Renal cortical epithelial cell (primary cell): ENCODE measurements at regions not wholly inside any gene's neighbourhood (a gene's known extent, or its start where the extent isn't known, plus 50 kb on each side); places are given as distances from the start of the nearest gene placed in this dataset.
A peak's percentile ranks its signal among the peaks of the same experiment; 100 is the strongest.

ENCODE experiments used
- DNase-seq: peaks from one replicate; pipeline ENCODE4 v3.0.0-alpha.2; 2011; ENCODE audit warnings: low read depth

DNA sequence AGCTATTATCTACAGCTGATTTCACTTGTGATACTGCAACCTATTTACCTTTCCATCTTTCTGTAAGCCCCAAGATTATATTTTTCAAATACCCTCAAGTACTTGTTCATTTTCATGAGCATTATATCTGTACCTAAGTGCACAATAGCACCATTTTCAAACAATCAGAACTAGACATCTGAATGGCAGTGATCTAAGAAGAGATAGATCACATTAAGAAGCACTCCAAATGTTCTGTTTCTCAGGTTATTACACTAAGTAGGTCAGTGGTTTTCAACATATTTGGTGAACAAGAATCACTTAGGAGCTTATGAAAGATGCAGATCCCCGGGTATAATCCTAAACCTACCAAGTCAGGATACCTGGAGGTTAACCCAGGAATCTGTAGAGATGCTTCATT lies 872.7 kb downstream of the DCDC2C start:
- no peak for DNase-seq

DNA sequence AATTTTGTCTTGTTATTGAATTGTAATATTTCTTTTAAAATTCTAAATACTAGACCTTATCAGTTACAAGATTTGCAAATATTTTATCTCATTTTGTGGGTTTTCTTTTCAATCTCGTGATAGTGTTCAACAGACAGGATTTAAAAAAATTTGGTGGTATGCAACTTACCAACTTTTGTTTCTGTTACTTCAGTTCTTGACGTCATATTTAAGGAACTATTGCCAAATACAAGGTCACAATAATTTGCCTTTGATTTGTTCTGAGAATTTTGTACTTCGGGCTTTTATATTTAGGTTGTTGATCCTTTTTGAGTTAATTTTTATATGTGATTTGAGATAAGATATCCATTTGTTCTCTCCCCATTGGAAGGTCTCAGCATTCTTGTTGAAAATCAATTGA lies 876.6 kb downstream of the DCDC2C start:
- DNase-seq = no peak

DNA sequence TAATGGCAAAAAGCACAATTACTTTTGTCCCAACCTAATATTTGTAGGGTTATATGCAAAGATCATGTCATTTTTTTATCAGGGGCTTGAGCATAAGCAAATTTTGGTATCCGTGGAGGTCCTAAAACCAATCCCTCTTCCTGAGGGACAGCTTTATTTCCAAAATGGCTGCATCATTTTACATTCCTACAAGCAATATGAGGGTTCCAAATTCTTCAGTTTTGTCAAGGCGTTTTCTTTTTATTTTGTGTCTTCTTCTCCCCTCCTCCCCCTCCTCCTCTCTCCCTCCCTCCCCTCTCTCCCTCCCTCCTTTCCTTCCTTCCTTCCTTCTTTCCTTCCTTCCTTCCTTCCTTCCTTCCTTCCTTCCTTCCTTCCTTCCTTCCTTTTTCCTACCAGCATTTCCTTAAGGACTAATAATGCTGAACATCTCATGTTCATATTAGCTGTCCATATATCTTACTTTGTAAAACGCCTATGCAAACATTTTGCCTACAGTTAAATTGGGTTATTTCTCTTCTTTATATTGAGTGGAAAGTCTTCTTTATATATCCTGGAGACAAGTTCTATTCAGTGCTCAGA lies 881.8 kb downstream of the DCDC2C start:
- no peak for DNase-seq

DNA sequence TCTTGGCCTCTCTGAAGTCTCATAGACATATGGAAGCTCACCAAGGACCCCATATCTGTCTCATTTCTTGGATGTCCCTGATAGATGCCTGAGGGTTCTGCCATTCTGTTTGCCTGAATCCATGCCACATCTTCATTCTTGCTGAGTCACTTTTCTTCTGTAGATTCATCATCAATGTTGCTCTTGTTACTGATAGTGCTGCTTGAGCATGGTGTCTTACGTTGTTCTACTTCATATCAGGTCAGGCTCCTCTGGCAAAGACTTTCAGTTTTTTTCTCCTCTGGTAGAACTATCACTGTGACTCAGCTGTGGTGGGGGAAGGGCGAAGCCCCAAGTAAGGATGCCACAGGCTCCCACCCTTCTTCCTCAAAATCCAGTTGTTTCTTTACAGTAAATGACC lies 885.2 kb downstream of the DCDC2C start:
- no peak for DNase-seq

DNA sequence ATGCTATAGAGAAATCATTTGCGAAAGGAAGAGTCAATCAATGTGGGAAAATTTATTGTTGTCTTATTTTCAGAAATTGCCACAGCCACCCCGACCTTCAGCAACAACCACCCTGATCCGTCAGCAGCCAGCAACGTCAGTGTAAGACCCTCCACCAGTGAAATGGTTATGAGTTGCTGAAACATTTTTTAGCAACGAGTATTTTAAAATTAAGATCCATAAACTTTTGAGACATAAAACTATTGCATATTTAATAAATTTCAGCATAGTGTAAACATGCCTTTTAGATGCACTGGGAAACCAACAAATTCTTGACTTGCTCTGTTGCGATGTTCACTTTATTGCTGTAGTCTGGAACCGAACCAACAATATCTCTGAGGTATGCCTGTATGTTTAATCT lies 887.9 kb downstream of the DCDC2C start:
- no peak for DNase-seq

DNA sequence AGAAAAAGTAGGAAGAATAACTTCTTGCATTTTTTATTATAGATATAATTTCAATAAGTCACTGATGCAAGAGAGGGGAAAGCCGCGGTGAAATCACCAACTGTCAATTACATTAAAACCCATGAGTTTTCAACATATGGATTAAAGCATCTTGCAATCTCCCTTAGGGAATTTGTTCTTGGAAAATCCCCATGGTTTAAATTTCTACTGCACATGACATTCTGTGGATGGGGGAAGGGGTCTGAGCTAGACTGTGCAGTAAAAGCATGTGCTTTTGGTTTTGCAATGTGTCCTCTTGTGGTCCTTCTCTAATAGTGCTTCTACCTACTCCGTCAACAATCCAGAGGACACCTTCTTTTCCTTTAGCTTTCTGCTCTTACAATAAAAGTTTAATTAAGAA lies 894.0 kb downstream of the DCDC2C start:
- DNase-seq = no peak

DNA sequence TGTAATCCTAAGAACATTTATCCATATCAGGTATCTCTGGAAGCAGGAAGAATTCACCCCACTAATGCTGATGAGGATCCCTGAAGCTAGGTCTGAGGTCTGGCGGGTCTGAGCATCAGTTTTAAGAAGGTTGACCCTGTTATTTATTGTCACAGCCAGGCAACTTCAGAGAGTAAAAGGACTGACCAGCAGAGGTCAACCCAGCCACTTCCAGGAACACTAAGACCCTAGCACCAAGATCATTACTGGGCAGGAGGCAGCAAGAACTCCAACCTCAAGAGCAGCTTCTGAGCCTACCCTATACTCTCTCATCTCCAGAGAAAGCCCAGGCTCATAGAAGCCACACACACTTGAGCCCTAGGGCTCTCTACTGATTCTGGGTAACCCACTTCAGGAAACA lies 901.4 kb downstream of the DCDC2C start:
- DNase-seq = no peak

DNA sequence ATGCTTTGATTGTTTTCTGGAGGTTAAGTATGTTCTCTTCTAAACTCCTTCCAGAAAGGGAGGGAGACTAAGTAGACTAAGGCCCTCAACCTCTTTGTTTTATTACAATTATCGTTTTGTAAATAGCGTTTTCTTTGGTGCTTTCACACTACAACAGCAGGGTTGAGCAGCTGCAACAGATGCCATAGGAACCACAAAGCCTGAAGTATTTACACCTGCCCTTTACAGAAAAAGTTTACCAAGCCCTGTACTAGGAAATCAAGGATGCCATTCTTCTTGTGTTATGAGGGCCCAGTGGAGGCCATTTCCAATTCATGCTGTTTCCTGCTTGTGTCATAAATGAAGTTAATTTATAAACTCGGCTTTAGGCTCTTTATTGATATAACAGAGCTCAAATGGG lies 914.8 kb downstream of the DCDC2C start:
- no peak for DNase-seq

DNA sequence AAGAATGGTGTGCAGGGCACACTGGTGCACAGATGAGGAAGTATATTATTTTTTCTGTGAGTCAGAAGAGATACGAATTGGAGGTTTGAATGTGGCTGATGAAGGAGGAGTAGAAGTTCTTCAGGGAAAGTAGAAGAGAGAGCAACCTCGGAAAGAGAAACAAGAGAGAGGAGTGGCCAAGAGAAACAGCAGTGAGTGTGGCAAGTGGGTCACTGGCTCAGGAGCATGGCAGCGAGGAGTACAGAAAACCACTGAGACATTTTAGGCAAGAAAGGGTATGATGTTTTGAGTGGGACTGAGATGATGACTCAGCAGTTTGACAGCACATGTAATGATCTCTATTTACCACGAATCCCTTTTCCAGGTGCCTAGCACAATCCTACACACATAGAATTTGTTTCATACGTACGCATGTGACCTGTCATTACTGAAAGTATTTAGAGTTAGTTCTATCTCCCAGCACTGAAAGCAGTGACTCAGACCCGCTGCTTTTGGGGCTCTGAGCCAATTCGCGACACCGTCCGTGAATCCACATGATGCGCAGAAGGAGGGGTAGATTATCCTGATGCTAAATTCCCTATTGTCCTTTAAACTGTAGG lies 915.4 kb downstream of the DCDC2C start:
- no peak for DNase-seq

DNA sequence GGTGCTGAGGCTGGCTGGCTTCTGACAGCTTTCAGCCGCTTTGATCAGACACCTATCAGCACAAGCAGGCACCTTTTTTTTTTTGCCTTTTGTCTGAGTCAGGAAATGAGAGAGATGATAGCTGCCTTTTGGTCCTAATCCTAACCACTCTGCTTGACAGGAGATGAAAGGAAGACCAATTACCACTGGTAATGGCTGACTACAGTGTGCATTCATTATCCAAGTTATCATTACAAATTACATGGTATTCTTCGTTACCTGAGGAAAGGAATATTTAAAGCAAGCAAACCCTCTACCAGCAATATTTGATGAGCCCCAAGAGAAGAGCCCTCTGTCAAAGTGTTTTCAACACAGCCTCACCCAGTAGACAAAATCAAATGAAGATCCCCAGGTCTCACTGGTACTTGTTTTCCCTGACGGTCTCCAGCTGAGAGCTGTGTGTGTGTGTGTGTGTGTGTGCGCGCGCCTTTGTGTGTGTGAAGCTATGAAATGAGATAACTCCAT lies 925.7 kb downstream of the DCDC2C start:
- DNase-seq = no peak

DNA sequence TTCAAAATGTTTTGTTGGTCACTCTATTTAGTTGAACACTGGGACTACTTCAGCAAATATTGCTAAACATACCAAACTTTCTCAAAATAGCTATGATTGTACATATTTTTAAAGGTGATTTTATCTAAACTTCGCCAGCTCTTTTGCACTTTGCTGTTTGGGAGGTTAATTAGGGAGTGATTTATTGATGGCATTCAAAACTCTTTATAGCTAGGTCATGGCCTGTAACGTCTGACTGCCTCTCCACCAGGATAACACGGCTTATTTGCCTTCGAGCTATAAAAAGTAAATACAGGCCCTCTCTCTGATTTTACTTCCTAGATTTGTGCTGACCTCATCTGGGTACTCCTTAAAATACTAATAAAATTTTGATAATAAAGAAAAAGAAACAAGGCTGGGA lies 931.9 kb downstream of the DCDC2C start:
- no peak for DNase-seq

DNA sequence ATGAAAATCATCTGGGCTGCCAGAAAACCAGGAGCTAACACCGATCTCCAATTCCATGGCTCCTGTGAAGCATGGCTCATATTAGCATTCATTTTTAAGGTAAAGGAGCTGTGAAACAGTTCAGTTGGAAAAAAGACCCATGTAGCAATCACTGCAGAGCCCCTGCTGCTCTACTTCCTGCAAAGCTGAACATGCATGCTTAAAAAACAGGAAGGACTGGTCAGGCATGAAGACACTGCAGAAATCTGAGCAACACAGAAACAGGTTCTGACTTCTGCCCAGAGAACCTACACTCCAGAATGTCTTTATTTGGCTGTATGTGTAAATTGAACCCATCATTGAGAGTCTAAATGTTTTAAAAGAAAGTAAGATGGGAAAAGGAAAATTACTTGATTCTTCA lies 950.6 kb downstream of the DCDC2C start:
- no peak for DNase-seq

DNA sequence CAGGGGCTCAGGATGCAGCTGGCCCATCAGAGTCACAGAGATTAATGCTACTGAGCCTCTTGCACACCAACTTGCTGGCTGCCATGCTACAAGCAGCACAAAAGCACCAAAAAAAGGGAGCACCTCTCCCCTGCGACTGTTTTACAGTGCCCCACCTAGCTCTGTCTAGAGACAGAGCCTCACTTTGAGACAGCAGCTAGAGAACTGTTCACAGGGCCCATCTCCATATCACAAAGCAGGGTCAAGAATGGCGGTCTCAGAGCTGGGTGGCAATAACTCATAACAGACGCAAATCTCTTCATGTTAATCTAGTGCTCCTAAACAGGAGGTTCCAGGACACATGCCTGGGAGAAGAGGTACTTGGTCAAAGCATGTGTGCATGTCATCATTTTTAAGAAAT lies 953.0 kb downstream of the DCDC2C start:
- no peak for DNase-seq

DNA sequence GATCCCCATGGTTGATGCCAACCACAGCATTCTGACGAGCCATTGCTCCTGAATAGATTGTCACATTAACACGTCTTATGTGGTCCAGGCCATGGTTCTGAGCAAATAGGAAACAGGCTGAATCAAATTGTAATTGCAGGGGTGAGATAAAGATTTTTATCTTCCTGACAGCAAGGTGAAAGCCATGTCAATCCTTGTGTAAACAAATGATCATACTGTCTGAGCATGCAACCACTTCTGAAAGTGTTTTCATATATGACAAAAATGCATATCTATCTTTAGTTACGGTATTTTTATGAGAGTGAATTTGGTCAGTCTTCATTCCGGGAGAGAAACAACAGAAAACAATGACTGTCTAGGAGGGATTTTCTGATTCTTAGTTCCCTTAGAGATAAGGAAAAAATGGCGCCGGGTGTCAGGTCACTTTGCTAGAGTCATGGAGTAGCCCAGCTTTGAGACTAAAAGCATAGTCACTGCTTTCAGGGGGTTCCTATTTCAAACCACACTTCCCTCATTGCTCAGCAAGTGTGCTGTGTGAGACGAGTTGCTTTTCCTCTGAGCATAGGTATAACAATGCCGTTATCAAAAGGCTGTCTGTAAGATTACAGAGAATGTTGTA lies 958.9 kb downstream of the DCDC2C start:
- DNase-seq = no peak

DNA sequence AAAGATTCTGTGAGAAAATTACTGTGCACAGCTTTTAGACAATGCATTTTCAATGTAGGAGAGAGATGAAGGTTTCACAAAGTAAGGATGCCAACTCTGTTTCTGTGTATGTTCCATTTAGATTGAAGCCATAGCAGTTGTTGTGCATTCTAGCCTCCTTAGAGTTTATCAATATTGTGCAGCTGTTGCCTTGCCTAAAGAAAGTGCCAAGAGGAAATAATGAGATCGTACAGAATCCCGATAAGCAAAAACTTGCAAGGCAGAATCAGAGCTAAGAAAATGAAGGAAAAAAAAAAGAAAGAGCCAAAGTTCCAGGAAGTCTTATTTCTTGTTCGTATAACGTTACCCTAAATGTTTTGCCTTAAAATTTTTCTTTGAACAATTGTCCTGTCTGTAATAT lies 965.0 kb downstream of the DCDC2C start:
- no peak for DNase-seq

DNA sequence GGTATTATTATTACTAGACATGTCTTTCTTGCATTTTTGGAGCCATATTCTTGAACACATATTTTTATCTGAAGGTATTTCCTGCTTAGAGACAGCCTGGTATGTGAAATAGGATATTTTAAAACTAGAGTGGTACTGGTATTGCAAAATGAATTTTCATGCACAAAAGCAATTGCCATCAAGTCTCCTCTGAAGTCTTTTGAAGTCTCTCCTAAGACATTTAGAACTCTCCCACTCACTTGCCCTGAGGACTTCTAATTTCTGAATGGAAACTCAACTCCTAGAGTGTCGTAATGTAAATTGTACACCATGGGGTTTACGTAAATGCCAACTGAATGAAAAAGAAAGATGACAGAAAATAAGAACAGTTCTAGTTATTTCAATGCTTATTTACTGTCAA lies 967.0 kb downstream of the DCDC2C start:
- no peak for DNase-seq

DNA sequence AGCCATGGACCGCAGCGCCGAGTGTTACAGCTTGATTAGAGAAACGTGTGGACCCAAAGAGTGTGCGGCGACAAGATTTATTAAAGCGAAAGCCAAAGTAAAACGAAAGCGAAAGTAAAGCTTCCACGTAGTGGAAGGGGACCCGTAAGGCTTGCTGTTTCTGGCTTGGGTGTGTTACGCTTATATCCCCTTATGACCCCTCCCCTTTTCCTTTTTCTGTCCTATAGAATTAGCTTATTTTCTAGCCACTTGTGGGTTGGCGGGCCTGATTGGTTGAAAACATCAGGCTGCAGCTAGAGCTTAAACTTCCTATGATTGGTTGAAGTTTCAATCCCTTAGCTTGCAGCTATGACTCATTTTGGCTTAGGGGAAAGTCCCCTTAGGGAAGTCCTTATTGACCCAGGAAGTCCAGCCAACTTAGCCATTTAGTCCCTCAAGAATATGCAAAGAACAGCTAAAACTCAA lies 969.7 kb downstream of the DCDC2C start:
- peak; percentile 3 for DNase-seq

DNA sequence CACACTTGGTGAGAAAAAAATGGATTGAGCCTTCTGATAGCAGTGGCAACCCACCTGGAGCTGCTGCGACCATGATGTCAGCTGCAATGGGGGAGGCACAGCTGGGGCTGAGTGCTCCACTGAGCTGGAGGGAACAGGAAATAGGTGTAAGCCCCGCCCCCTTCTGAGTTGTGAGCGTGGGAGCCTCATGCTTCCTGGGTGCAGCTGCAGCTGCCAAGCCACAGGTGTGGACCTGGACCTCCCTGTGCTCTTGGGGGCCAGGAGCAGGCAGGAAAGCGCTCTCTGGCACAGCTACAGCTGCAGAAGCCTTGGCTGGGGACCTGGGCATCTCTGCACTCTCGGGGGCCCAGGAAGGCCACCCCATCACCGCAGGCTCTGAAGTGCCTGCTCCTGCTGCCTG lies 970.6 kb downstream of the DCDC2C start:
- DNase-seq = no peak

DNA sequence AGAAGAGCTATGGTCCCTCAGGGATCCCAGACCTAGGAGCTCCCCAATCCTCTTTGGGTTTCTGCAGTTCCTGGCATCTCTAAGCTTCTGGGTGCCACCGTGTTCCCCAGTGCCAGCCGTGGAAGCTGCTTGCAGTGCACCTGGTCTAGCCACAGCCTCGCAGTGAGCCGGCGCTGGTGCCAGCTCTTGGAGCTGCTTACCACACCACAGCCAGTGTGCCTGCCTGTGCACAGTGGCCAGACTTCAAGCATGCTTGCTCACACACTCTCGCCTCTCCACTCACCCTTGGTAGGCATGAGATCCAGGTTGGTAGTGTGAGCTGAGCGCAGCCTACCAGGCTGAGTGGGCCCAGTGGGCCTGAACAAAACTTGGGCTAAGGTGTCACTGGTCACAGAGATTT lies 971.9 kb downstream of the DCDC2C start:
- no peak for DNase-seq

DNA sequence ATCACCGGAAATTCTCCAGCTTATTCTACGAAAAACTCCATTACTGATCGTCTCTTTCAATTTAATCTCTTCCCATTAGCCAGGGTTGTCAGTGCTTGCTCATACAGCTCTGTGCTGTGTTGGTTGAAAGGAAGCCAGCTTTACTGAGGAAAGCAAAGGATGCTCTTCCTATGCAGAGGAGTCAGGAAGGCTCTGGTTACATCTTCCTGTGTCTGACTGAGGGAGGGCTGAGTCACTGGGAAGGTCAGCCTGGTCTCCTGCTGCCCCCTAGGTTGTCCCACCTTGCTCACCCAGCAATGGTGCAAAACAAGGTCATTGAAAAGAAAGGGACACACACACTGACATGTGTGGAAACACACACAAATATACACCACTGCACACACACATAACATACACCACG lies 975.6 kb downstream of the DCDC2C start:
- DNase-seq = no peak

DNA sequence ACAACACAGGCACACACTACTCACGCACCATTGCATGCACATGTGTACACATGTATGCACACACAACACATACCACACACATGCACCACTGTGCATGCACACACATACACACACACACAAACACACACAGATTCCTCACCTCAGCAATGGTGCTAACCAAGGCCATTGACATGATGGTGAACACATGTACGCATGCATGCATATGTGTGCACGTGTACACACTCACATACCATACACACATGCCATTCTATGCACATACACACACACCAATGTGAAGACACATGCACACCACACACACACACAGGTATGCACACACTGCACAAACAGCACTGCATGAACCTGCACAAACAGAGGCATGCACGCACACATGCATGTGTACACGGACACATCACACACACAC lies 976.0 kb downstream of the DCDC2C start:
- DNase-seq = no peak

DNA sequence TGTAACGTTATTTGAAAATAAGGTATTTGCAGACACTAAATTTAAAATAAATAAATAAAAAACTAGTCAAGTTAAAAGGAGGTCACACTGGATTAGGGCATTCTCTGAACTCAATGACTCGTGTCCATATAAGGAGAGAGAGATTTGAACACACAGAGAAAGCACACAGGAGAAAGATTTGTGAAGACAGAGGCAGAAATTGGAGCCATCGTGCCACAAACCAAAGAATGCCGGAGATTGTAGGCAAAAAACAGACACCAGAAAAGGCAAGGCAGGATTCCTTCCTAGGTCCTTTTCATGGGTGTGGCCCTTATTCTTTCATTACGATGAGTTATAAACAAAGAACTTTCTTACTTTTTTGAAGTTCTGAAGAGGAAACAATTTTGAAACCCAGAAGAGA lies 981.5 kb downstream of the DCDC2C start:
- DNase-seq = no peak

DNA sequence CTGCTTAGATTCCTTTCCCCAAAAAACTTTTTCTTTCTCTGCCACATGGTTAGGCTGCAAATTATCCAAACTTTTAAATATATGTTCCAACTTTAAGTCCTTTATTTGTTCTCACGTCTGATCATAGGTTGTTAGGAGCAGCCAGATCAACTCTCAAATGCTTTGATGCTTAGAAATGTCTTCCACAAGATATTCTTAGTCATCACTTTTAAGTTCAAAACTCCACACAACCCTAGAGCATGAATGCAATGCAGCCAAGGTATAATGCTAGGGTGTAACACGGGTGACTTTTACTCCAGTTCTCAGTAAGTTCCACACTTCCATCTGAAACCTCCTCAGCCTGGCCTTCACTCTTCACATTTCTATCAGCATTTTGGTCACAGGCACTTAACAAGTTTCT lies 987.5 kb downstream of the DCDC2C start:
- no peak for DNase-seq

DNA sequence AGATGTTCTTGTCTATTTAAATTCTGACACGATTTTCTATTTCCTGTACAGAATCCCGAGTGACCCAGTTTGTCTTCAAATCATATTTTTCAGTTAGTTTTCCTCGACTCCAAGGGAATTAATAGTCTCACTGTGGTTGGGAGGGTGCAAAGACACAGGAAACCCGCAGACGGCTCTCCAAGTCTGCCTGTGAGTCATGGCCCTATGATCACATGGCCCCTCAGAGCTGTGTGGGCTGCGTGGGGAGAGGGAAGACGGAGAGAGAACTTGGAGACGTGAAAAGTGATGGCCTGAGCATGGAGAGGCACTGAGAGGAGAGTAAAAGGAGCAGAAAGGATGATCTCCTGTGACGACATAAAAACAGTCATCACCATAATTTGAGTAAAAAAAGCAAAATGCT lies 989.9 kb downstream of the DCDC2C start:
- DNase-seq = no peak
